ELR (cell line): ENCODE measurements at regions not wholly inside any gene's neighbourhood (a gene's known extent, or its start where the extent isn't known, plus 50 kb on each side); places are given as distances from the start of the nearest gene placed in this dataset.
"Not testable (repeated sequence)": the region's sequence is repeated elsewhere in the genome, so short reads cannot be mapped to it uniquely, and the experiment has no call there.

ENCODE experiments used
- DNase-seq: peaks from one replicate; pipeline ENCODE4 v3.0.0-alpha.2; 2015; ENCODE audit warnings: low read depth

- no peak for DNase-seq
Measured at GRCh38 chr3:69688400-69688799, 50.9 kb upstream of the MITF start.

GRCh38 chr3:69687641-69688040 lies 51.6 kb upstream of the MITF start:
- DNase-seq = no peak

- DNase-seq = no peak
Measured at GRCh38 chr3:69686056-69686455, 53.2 kb upstream of the MITF start.

- DNase-seq = no peak
Measured at GRCh38 chr3:69684309-69684961, 54.8 kb upstream of the MITF start.

- no peak for DNase-seq
Measured at GRCh38 chr3:69683082-69683806, 56.0 kb upstream of the MITF start.

GRCh38 chr3:69677456-69677855 lies 61.8 kb upstream of the MITF start:
- DNase-seq = not testable (repeated sequence)

GRCh38 chr3:69675786-69676530 lies 63.3 kb upstream of the MITF start:
- DNase-seq = no peak

- DNase-seq = no peak
Measured at GRCh38 chr3:69674752-69675151, 64.5 kb upstream of the MITF start.

GRCh38 chr3:69671082-69671952 lies 67.9 kb upstream of the MITF start:
- DNase-seq = peak; percentile 54

- no peak for DNase-seq
Measured at GRCh38 chr3:69669070-69669469, 70.2 kb upstream of the MITF start.

GRCh38 chr3:69665026-69665737 lies 74.1 kb upstream of the MITF start:
- DNase-seq = no peak

GRCh38 chr3:69660631-69661030 lies 78.6 kb upstream of the MITF start:
- no peak for DNase-seq

- no peak for DNase-seq
Measured at GRCh38 chr3:69659180-69659910, 79.9 kb upstream of the MITF start.

- DNase-seq = no peak
Measured at GRCh38 chr3:69658514-69659140, 80.6 kb upstream of the MITF start.

- not testable (repeated sequence) for DNase-seq
Measured at GRCh38 chr3:69657030-69657429, 82.2 kb upstream of the MITF start.

GRCh38 chr3:69651765-69652164 lies 87.5 kb upstream of the MITF start:
- no peak for DNase-seq

GRCh38 chr3:69650066-69650419 lies 89.2 kb upstream of the MITF start:
- DNase-seq = no peak

- peak; percentile 4 for DNase-seq
Measured at GRCh38 chr3:69649120-69650065, 89.9 kb upstream of the MITF start.

GRCh38 chr3:69648126-69648525 lies 91.1 kb upstream of the MITF start:
- DNase-seq = no peak
